Gastroesophageal sphincter (tissue), 4 donors: ENCODE measurements at regions not wholly inside any gene's neighbourhood (a gene's known extent, or its start where the extent isn't known, plus 50 kb on each side); places are given as distances from the start of the nearest gene placed in this dataset.
A peak's percentile ranks its signal among the peaks of the same experiment; 100 is the strongest.

Source experiments
- ATAC-seq: fragments of 150-250 bp; one replicate; pipeline ENCODE4 v1.9.1; 2016; ENCODE audit warnings: mild to moderate bottlenecking, moderate library complexity
- H3K27ac ChIP-seq, 4 donors: fragments of 200-600 bp; sonication (generic) in 3 of 4; 1 replicate in 3 of 4; 2 replicates in 1 of 4; pipeline ENCODE4 v1.5.1; 2016 to 2019
- H3K27me3 ChIP-seq: fragments of 200-600 bp; sonication (generic); one replicate; pipeline ENCODE4 v1.5.1; 2019
- H3K36me3 ChIP-seq, 2 donors: fragments of 200-600 bp; sonication (generic); one replicate each; pipeline ENCODE4 v1.5.1; 2019; ENCODE audit warnings: control low read depth in 1 of 2
- H3K4me1 ChIP-seq, 3 donors: fragments of 200-600 bp; sonication (generic); 1 replicate in 2 of 3; 2 replicates in 1 of 3; pipeline ENCODE4 v1.5.1; 2016 to 2019; ENCODE audit warnings: control low read depth in 2 of 3
- H3K4me3 ChIP-seq, 2 donors: fragments of 200-600 bp; sonication (generic); one replicate each; pipeline ENCODE4 v1.5.1; 2019; ENCODE audit warnings: mild to moderate bottlenecking in 1 of 2, moderate library complexity in 1 of 2
- H3K9me3 ChIP-seq, 3 donors: fragments of 200-600 bp; sonication (generic); one replicate each; pipeline ENCODE4 v1.5.1; 2017 to 2019; ENCODE audit warnings: control low read depth in 2 of 3
- EP300 ChIP-seq: sonication (generic); formaldehyde crosslinking; IDR thresholded peaks from one replicate; pipeline ENCODE4 v1.6.1; 2017; ENCODE audit warnings: antibody characterized with exemption, mild to moderate bottlenecking
- POLR2A ChIP-seq, 2 donors: fragments of 450-650 bp; IDR thresholded peaks; one replicate each; pipeline ENCODE4 v1.6.1; 2017; ENCODE audit warnings: antibody characterized with exemption in 2 of 2, mild to moderate bottlenecking in 2 of 2, moderate library complexity in 1 of 2
- POLR2AphosphoS5 ChIP-seq: sonication (generic); formaldehyde crosslinking; IDR thresholded peaks from one replicate; pipeline ENCODE4 v1.6.1; 2017; ENCODE audit warnings: antibody characterized with exemption
- WGBS, 2 donors: methylation state at CpG; one replicate each; pipeline ENCODE4 v1.1.5; 2018; ENCODE audit warnings: low coverage in 1 of 2; 5-methylcytosine and 5-hydroxymethylcytosine counted together
- TF ChIP-seq, protein P1 (sequence below), 4 experiments: fragments of 200-600 bp in 2 of 4; fragments of 450-650 bp in 2 of 4; sonication (generic) in 1 of 4; IDR thresholded peaks; one replicate each; pipeline ENCODE4 v1.5.1; 2017 to 2019; ENCODE audit warnings: antibody characterized with exemption in 4 of 4, mild to moderate bottlenecking in 2 of 4, moderate library complexity in 2 of 4

DNA sequence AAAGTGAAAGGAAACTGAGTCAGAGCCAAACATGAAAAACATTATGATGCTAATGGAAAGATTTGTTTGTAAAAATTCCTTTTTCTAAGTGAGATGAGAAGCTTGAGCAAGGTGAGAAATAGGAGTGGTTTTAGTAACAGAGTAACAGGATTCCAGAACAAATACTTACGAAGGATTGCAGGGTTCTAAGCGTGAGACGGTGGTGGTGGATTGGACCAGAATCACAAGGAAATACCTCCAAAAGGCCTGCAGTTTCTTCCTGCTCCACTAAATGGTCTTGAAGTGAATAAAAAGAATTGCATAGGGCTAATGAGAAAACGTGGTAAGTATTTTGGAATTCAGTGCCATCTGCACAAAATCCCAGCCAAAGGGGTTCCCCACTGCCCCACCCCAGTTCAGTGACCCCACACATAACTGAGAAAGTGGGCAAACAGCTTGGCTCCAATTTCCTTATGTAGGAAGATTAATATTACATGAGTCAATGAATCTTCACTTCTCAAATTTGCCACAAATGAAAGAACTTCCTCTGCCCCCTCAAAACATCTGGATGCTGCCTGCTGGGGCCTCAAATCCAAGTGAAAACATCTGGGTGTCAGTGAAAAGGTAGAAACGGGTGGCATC is 283.8 kb upstream of the NR2F2 start:
- 76 to 80% methylated on average over 5 of the region's 5 CpGs for WGBS, 2 donors
- Histone ChIP-seq H3K4me1 (peaks cover 0 to 16% (median 0%) of the 10 kb centered on the region in 3 donors), H3K27ac (no peak overlapping the region), H3K36me3 (no peaks in the 10 kb centered on the region), H3K27me3 (no peaks in the 10 kb centered on the region), H3K9me3 (no peaks in the 10 kb centered on the region), H3K4me3 (no peak overlapping the region)
- no peak for TF ChIP-seq POLR2A (IDR thresholded peaks at IDR 0.05)
- TF ChIP-seq POLR2AphosphoS5 = no peak
- TF ChIP-seq EP300 = no peak
- TF ChIP-seq, protein P1, sequence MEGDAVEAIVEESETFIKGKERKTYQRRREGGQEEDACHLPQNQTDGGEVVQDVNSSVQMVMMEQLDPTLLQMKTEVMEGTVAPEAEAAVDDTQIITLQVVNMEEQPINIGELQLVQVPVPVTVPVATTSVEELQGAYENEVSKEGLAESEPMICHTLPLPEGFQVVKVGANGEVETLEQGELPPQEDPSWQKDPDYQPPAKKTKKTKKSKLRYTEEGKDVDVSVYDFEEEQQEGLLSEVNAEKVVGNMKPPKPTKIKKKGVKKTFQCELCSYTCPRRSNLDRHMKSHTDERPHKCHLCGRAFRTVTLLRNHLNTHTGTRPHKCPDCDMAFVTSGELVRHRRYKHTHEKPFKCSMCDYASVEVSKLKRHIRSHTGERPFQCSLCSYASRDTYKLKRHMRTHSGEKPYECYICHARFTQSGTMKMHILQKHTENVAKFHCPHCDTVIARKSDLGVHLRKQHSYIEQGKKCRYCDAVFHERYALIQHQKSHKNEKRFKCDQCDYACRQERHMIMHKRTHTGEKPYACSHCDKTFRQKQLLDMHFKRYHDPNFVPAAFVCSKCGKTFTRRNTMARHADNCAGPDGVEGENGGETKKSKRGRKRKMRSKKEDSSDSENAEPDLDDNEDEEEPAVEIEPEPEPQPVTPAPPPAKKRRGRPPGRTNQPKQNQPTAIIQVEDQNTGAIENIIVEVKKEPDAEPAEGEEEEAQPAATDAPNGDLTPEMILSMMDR (IDR thresholded peaks at IDR 0.05) = no peak
- no peak for ATAC-seq

DNA sequence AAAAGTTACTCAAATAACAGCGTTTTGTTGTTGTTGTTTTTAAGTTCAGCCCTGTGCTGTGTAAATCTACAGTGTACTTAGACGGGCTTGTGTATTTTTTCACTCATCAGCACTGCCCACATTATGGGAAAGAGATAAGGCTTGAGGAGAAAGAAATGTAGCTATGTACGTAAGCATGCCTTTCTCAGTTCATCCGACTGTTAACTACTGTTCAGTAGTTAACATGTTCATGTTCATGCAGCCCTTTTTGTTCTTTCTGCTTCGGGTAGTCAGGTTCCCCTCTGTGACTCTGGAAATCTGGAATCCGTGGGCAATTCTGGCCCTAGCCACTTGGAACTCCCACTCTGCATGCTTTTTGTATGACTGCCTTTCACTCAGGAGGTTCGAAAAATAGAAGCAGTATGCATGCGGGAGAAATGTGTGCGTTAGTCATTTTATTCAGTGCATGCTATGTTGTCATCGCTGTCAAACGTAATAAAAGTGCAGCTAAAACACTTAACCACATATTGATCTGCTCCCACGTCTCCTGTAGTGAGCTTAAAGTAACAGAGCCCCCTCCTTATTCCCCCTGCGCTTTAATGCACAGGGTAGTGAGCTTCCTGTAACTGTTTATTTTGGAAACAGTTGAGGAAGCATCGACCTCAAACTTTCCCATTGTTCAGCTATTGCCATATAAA is 283.1 kb upstream of the NR2F2 start:
- ATAC-seq = no peak
- TF ChIP-seq POLR2AphosphoS5 = peak; percentile 27
- no peak for TF ChIP-seq EP300
- H3K27me3 ChIP-seq = no peaks in the 10 kb centered on the region
- no peak overlapping the region for H3K27ac ChIP-seq
- 22 to 29% methylated on average over 13 to 14 of the region's 14 CpGs for WGBS, 2 donors
- H3K9me3 ChIP-seq = no peaks in the 10 kb centered on the region
- peaks cover 0 to 18% (median 0%) of the 10 kb centered on the region in 3 donors for H3K4me1 ChIP-seq
- H3K36me3 ChIP-seq = no peaks in the 10 kb centered on the region
- no peak overlapping the region for H3K4me3 ChIP-seq

DNA sequence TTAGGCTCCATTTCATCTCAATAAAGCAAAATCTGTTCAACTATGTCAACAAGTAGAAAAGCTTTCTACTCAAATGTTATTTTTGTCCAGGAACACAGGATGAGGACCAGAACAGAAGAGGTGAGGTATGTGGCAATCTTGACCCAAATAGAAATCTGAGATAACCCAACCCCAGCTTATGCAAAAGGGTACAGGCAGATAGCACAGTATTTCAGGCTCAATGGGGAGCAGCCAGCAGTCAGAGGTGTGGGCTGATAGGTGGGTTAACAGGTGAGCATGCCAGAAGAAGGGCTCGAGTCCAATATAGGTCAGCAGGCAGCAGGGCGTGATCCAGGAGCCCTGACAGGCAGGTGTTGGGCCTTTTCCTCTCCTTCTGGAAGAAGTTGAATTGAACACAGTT is 281.2 kb upstream of the NR2F2 start:
- Histone ChIP-seq H3K36me3 (no peaks in the 10 kb centered on the region), H3K4me1 (peaks cover 0 to 37% (median 5%) of the 10 kb centered on the region in 3 donors), H3K27me3 (no peaks in the 10 kb centered on the region), H3K9me3 (no peaks in the 10 kb centered on the region), H3K4me3 (no peak overlapping the region), H3K27ac (no peak overlapping the region)
- TF ChIP-seq, protein P1 (IDR thresholded peaks at IDR 0.05) = no peak
- no peak for TF ChIP-seq EP300
- TF ChIP-seq POLR2A (IDR thresholded peaks at IDR 0.05) = no peak
- TF ChIP-seq POLR2AphosphoS5 = no peak
- WGBS, 2 donors = 81 to 86% methylated on average over 2 of the region's 2 CpGs
- no peak for ATAC-seq

DNA sequence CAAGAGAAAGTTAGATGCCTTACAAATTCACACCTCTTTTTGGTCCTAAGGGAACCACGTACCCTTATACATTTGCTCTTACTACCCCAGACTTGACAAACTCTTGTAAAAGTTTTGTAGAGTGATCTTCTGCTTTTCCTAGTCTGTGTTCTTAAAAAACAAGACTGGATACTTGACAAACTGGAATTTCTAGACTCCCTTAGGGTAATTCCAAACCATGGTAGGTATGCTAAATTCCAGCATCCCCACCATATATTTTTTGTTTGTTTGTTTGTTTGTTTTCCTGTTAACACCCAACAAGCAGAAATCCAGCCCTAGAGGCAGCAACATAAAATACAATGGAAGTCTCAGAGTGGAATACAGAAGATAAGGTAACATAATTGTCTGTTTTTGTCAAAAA is 280.7 kb upstream of the NR2F2 start:
- TF ChIP-seq, protein P1 (IDR thresholded peaks at IDR 0.05) = no peak
- TF ChIP-seq POLR2A (IDR thresholded peaks at IDR 0.05) = no peak
- TF ChIP-seq EP300 = no peak
- no peak for TF ChIP-seq POLR2AphosphoS5
- Histone ChIP-seq H3K36me3 (no peaks in the 10 kb centered on the region), H3K4me3 (no peak overlapping the region), H3K27me3 (no peaks in the 10 kb centered on the region), H3K9me3 (no peaks in the 10 kb centered on the region), H3K27ac (no peak overlapping the region), H3K4me1 (peaks cover 0 to 37% (median 5%) of the 10 kb centered on the region in 3 donors)
- 89 to 100% methylated on average over 1 of the region's 1 CpG for WGBS, 2 donors
- ATAC-seq = no peak

DNA sequence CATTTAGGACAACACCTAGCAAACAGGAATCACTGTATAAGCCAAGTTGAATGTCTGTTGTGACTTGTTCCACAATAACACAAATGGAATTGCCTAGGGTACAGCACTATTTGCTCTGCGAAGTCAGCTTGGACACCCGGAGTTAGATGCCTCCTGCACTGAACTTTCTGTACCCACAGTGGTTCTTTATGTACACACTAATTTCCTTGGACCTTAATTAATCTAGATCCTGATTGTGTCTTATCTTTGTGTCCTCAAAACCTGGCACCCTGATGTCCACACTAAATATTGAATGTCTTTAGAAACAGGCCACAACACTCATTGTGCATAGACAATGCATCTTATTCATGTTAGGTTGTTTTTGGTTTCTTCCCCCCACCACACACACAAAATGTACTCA is 278.9 kb upstream of the NR2F2 start:
- no peak overlapping the region for H3K27ac ChIP-seq
- no peak overlapping the region for H3K4me3 ChIP-seq
- 50 to 63% methylated on average over 1 to 2 of the region's 2 CpGs for WGBS, 2 donors
- H3K27me3 ChIP-seq = no peaks in the 10 kb centered on the region
- no peak for ATAC-seq
- H3K4me1 ChIP-seq = peaks cover 0 to 37% (median 5%) of the 10 kb centered on the region in 3 donors
- no peaks in the 10 kb centered on the region for H3K36me3 ChIP-seq
- TF ChIP-seq POLR2A (IDR thresholded peaks at IDR 0.05) = no peak
- TF ChIP-seq EP300 = no peak
- TF ChIP-seq POLR2AphosphoS5 = no peak
- TF ChIP-seq, protein P1 (IDR thresholded peaks at IDR 0.05) = no peak
- H3K9me3 ChIP-seq = no peaks in the 10 kb centered on the region
